Panc1 (cell line): ENCODE measurements at regions not wholly inside any gene's neighbourhood (a gene's known extent, or its start where the extent isn't known, plus 50 kb on each side); places are given as distances from the start of the nearest gene placed in this dataset.

Experiments used
- ATAC-seq: fragments of 200-7000 bp; cut with Tn5 transposase; 2 replicates; pipeline ENCODE4 v1.9.1; 2020; ENCODE audit warnings: mild to moderate bottlenecking, moderate library complexity
- BruUV-seq: library from RNA; stranded (reverse); fragments of 400-500 nt; replicated peaks from 2 replicates; lab custom pipeline; 2021; lab: Mats Ljungman, UMichigan
- CTCF ChIA-PET: fragments of 300-600 bp; sonication (Branson Sonifier 250); formaldehyde crosslinking; loops from one replicate; lab custom pipeline; 2022; ENCODE audit warnings: antibody characterized with exemption; lab: Charles Lee
- POLR2A ChIA-PET: fragments of 300-600 bp; sonication (Branson Sonifier 250); formaldehyde crosslinking; loops from one replicate; lab custom pipeline; 2022; ENCODE audit warnings: antibody characterized with exemption; lab: Charles Lee
- DNase-seq: peaks from one replicate; pipeline ENCODE4 v3.0.0-alpha.2; 2010; ENCODE audit warnings: low read depth, low spot score
- H3K27ac ChIP-seq: 2 replicates; pipeline ENCODE4 v1.5.1; 2011; ENCODE audit warnings: mild to moderate bottlenecking, low read length, inconsistent platforms
- H3K27me3 ChIP-seq: fragments of 200-500 bp; sonication (Bioruptor generic); 2 replicates; pipeline ENCODE4 v1.6.0; 2014; ENCODE audit warnings: low read length, inconsistent platforms; ENCODE audit not compliant: control insufficient read depth, insufficient read depth
- H3K36me3 ChIP-seq: fragments of 200-500 bp; sonication (Bioruptor generic); 2 replicates; pipeline ENCODE4 v1.5.1; 2014; ENCODE audit warnings: inconsistent platforms, mild to moderate bottlenecking, low read length, moderate library complexity; ENCODE audit not compliant: control insufficient read depth, insufficient read depth
- H3K4me1 ChIP-seq: 2 replicates; pipeline ENCODE4 v1.5.1; 2011; ENCODE audit warnings: inconsistent platforms, mild to moderate bottlenecking, low read length, moderate library complexity; ENCODE audit not compliant: control insufficient read depth, insufficient read depth
- H3K4me3 ChIP-seq, 2 experiments: 2 replicates each; pipeline ENCODE4 v1.5.1; 2011 to 2012; ENCODE audit warnings: low read depth in 2 of 2, low read length in 2 of 2, mild to moderate bottlenecking in 2 of 2, inconsistent platforms in 1 of 2, moderate library complexity in 1 of 2
- H3K9me3 ChIP-seq: fragments of 200-500 bp; sonication (Bioruptor generic); 2 replicates; pipeline ENCODE4 v1.5.1; 2014; ENCODE audit warnings: low read depth, mild to moderate bottlenecking, inconsistent platforms, low read length, moderate library complexity; ENCODE audit not compliant: control insufficient read depth, insufficient read depth
- CTCF ChIP-seq: fragments of 450-650 bp; IDR thresholded peaks from 2 replicates; pipeline ENCODE4 v1.5.1; 2017; ENCODE audit warnings: mild to moderate bottlenecking
- POLR2AphosphoS5 ChIP-seq: IDR thresholded peaks from 2 replicates; pipeline ENCODE4 v1.6.1; 2012; ENCODE audit warnings: mild to moderate bottlenecking, low read depth, low read length, moderate library complexity
- SIN3A ChIP-seq: IDR thresholded peaks from 2 replicates; pipeline ENCODE4 v1.6.1; 2012; ENCODE audit warnings: low read depth, mild to moderate bottlenecking, low read length, moderate library complexity, borderline replicate concordance; ENCODE audit not compliant: insufficient read depth
- TCF7L2 ChIP-seq: IDR thresholded peaks from 2 replicates; pipeline ENCODE4 v1.6.1; 2011; ENCODE audit warnings: mild to moderate bottlenecking, low read depth, low read length, inconsistent platforms
- in situ Hi-C: cut with HindIII; loops from 2 replicates; pipeline ENCODE4 v1.10.0; 2016; ENCODE audit warnings: low sequenced_read_pairs, low pct_unique_long_range_greater_than_20kb
- intact Hi-C: fragments of 100-400 bp; cut with micrococcal nuclease; formaldehyde crosslinking; loops from one replicate; pipeline ENCODE4 v1.10.0; 2022; ENCODE audit not compliant: unreplicated experiment
- TF ChIP-seq, protein P1 (sequence below), 2 experiments: IDR thresholded peaks; 2 replicates each; pipeline ENCODE4 v1.6.1; 2011 to 2012; ENCODE audit warnings: low read depth in 2 of 2, control low read depth in 1 of 2, low read length in 1 of 2, mild to moderate bottlenecking in 1 of 2, moderate library complexity in 1 of 2; ENCODE audit not compliant: insufficient read depth in 1 of 2

DNA sequence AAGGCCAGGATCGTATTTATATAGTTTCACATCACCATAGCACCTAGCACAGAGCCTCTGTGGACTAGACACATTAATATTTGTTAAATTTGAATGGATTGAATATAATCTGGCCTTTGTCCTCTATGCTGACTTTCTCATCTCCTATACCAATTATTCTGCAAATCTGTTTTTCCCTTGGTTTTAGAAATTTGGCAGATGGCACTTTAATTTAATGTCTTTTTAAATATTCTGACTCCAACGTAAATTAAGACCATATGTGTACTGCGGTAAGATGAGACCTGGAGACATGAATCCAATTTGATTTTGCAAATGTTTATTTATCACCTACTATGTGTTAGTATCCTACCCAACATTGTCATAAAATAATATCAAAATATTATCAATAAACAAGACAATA lies 1281.9 kb upstream of the PIK3C3 start:
- ChIA-PET POLR2A (no interaction called here), CTCF (no interaction called here)
- no peak for DNase-seq
- H3K9me3 ChIP-seq = no peaks in the 10 kb centered on the region
- no peak overlapping the region for H3K4me3 ChIP-seq
- no peaks in the 10 kb centered on the region for H3K36me3 ChIP-seq
- BruUV-seq = no TSS peak
- no peak for ATAC-seq
- no peak overlapping the region for H3K27ac ChIP-seq
- H3K4me1 ChIP-seq = no peaks in the 10 kb centered on the region
- intact Hi-C loops = no loop called here
- no peaks in the 10 kb centered on the region for H3K27me3 ChIP-seq
- no peak for TF ChIP-seq POLR2AphosphoS5
- TF ChIP-seq, protein P1, sequence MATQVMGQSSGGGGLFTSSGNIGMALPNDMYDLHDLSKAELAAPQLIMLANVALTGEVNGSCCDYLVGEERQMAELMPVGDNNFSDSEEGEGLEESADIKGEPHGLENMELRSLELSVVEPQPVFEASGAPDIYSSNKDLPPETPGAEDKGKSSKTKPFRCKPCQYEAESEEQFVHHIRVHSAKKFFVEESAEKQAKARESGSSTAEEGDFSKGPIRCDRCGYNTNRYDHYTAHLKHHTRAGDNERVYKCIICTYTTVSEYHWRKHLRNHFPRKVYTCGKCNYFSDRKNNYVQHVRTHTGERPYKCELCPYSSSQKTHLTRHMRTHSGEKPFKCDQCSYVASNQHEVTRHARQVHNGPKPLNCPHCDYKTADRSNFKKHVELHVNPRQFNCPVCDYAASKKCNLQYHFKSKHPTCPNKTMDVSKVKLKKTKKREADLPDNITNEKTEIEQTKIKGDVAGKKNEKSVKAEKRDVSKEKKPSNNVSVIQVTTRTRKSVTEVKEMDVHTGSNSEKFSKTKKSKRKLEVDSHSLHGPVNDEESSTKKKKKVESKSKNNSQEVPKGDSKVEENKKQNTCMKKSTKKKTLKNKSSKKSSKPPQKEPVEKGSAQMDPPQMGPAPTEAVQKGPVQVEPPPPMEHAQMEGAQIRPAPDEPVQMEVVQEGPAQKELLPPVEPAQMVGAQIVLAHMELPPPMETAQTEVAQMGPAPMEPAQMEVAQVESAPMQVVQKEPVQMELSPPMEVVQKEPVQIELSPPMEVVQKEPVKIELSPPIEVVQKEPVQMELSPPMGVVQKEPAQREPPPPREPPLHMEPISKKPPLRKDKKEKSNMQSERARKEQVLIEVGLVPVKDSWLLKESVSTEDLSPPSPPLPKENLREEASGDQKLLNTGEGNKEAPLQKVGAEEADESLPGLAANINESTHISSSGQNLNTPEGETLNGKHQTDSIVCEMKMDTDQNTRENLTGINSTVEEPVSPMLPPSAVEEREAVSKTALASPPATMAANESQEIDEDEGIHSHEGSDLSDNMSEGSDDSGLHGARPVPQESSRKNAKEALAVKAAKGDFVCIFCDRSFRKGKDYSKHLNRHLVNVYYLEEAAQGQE (IDR thresholded peaks at IDR 0.05; ENCODE audit: insufficient read depth in 1 of 2, low read depth in 2 of 2, low read length in 1 of 2) = no peak
- TF ChIP-seq TCF7L2 = no peak
- TF ChIP-seq CTCF = no peak
- TF ChIP-seq SIN3A = no peak
- in situ Hi-C loops = no loop called here

DNA sequence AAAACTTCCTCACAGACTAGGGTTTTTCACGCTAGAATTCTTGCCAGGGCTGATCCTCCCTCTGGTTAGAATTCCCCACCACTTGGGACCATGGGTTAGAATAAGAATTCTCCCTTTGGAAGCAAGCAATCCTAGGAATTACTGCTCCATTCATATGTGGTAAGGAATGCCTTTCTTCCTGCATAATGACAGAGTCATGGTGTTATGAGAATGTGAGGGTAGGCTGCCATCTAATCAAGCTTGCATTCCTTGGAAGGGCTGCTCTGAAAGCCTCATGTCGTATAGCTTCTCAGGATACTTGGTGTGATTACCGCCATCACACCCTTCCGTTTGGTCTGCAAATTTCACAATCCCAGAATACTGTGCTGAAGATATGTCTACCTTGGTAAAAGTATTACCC lies 1282.4 kb upstream of the PIK3C3 start:
- CTCF ChIA-PET = no interaction called here
- no peak for ATAC-seq
- no peak overlapping the region for H3K27ac ChIP-seq

More for the DNA sequence above, 1282.4 kb upstream of the PIK3C3 start:
- Histone ChIP-seq H3K27me3 (no peaks in the 10 kb centered on the region), H3K36me3 (no peaks in the 10 kb centered on the region), H3K4me1 (no peaks in the 10 kb centered on the region), H3K9me3 (no peaks in the 10 kb centered on the region), H3K4me3 (no peak overlapping the region)
- BruUV-seq = no TSS peak
- intact Hi-C loops = no loop called here
- no peak for TF ChIP-seq SIN3A
- TF ChIP-seq, protein P1 (IDR thresholded peaks at IDR 0.05; ENCODE audit: insufficient read depth in 1 of 2, low read depth in 2 of 2, low read length in 1 of 2) = no peak
- no peak for TF ChIP-seq CTCF
- TF ChIP-seq POLR2AphosphoS5 = no peak
- TF ChIP-seq TCF7L2 = no peak
- DNase-seq = no peak
- in situ Hi-C loops = no loop called here
- POLR2A ChIA-PET = no interaction called here
